Epithelial cell of proximal tubule (primary cell): ENCODE measurements at regions not wholly inside any gene's neighbourhood (a gene's known extent, or its start where the extent isn't known, plus 50 kb on each side); places are given as distances from the start of the nearest gene placed in this dataset.

Experiments
- DNase-seq: peaks from one replicate; pipeline ENCODE4 v3.0.0-alpha.2; 2011; ENCODE audit warnings: low read depth
- H3K4me3 ChIP-seq: 2 replicates; pipeline ENCODE4 v1.5.1; 2011; ENCODE audit warnings: low read depth, mild to moderate bottlenecking, low read length
- TF ChIP-seq, protein P1 (sequence below): conservative IDR thresholded peaks from 2 replicates; pipeline ENCODE4 v1.5.1; 2012; ENCODE audit warnings: low read depth, mild to moderate bottlenecking, low read length

GRCh38 chr2:153138651-153139375 is 339.7 kb downstream of the RPRM start:
- TF ChIP-seq, protein P1, sequence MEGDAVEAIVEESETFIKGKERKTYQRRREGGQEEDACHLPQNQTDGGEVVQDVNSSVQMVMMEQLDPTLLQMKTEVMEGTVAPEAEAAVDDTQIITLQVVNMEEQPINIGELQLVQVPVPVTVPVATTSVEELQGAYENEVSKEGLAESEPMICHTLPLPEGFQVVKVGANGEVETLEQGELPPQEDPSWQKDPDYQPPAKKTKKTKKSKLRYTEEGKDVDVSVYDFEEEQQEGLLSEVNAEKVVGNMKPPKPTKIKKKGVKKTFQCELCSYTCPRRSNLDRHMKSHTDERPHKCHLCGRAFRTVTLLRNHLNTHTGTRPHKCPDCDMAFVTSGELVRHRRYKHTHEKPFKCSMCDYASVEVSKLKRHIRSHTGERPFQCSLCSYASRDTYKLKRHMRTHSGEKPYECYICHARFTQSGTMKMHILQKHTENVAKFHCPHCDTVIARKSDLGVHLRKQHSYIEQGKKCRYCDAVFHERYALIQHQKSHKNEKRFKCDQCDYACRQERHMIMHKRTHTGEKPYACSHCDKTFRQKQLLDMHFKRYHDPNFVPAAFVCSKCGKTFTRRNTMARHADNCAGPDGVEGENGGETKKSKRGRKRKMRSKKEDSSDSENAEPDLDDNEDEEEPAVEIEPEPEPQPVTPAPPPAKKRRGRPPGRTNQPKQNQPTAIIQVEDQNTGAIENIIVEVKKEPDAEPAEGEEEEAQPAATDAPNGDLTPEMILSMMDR, result no peak
- DNase-seq, result no peak
- H3K4me3 ChIP-seq, result no peak overlapping the region

DNA sequence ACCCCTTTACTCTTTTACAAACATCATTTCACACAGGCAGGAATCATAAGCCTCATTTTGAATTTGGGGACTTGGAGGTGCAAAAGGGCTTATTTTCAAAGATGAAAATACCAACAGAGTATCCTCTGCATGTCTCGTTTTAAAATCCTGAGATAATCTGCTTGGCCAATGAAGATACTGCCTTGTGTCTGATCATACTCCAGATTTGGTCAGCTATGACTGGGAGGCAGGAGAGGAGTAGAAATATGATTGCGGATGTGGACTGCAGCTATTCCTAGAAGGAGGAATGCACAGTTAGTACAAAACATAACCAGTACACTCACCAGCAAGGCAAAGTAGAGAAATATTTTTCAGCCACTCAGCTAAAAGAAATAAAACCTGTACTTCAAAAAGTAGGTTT is 342.3 kb downstream of the RPRM start:
- TF ChIP-seq, protein P1, result no peak
- H3K4me3 ChIP-seq, result no peak overlapping the region
- DNase-seq, result no peak

- no peak for DNase-seq
- TF ChIP-seq, protein P1, result no peak
Observed at GRCh38 chr2:153134725-153135124, 343.8 kb downstream of the RPRM start.

GRCh38 chr2:153133716-153134115 is 344.8 kb downstream of the RPRM start:
- TF ChIP-seq, protein P1, result no peak
- H3K4me3 ChIP-seq, result no peak overlapping the region
- no peak for DNase-seq

More at GRCh38 chr2:153134725-153135124, 343.8 kb downstream of the RPRM start:
- H3K4me3 ChIP-seq, result no peak overlapping the region

- no peak overlapping the region for H3K4me3 ChIP-seq
- no peak for DNase-seq
- TF ChIP-seq, protein P1, result no peak
Observed at GRCh38 chr2:153132418-153132817, 346.1 kb downstream of the RPRM start.

GRCh38 chr2:153115141-153115540 is 363.4 kb downstream of the RPRM start:
- TF ChIP-seq, protein P1, result no peak
- H3K4me3 ChIP-seq, result no peak overlapping the region
- no peak for DNase-seq

DNA sequence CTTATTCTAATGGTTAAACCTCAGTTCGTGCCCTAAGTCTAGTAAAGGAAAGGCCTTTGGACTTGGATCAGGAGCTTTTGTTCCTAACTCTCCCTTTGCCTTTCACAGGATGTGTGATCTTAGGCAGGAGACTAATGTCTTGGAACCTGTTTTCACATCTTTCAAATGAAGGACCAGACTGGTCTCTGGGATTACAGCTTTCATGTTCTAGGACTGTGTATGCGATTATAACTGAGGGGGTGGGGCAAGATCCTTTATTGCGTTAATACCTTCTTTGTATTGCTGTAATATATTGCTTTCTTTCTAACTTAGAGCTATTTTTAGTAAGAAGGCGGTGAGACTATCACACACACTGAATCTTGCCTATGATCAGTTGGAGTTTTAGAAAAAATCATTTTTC is 368.1 kb downstream of the RPRM start:
- no peak for DNase-seq
- TF ChIP-seq, protein P1, result no peak
- H3K4me3 ChIP-seq, result no peak overlapping the region
